ENCODE measurements at regions not wholly inside any gene's neighbourhood (a gene's known extent, or its start where the extent isn't known, plus 50 kb on each side); places are given as distances from the start of the nearest gene placed in this dataset.

DNA sequence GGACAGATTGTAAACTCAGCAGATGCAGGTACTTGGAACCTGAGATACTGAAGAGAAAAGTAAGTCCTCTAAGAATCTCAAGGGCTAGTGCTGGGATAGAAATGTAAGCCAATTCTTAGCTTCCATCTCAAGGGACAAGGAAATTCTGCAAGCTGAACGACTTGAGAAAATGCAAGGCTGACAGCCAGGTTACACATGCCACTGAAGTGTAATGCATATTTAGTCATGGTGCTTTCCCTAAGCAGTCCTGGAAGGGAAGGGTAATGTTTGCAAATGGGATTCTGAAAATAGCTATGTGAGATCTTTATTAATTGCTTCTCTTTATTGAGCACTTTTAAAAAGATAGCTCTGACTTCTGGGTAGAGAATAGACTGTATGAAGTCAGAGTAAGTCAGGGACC, 402.7 kb upstream of the SEL1L start:
- DNase-seq (ENCODE audit: low read depth), result no peak
- no peak overlapping the region for H3K4me3 ChIP-seq (ENCODE audit: low read depth, low read length)

DNA sequence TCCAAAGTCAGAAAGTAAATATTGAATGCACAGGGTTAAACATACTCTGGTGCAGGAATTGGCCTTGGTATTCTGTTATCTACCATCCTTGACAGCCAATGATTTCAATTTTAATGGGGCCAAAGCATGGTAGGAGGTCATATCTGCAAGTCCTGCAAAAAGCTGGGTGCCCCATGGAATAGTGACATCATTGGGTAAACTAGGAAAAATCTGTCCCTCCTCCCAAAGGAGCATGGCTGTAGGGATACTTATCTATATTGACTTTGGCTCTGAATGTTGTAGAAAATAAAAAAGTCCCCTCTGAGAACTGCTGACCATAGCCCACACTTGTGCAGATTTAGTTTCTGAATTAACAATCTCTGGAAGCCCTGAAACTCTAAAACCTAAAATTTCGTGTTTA, 403.2 kb upstream of the SEL1L start:
- H3K4me3 ChIP-seq (ENCODE audit: low read depth, low read length), result no peak overlapping the region
- DNase-seq (ENCODE audit: low read depth), result no peak

DNA sequence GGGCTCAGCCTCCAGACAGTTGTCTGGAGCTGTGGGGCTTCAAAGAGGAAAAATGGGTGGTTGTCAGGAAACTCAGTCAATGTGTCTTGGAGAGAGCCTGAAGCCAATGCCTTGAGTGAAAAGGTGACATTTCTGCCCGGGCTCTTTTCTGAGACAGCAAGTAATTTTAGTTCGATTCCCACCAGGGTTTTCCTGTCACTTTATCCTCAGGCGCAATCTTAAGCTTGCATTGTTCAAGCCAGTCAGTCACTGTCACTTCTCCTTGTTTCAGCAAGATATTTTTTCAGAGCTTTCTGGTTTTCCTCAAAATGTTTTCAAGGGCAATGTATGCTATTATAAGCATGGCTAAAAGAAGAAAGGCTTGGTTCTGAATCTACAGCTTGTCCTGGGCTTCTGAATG, 404.7 kb upstream of the SEL1L start:
- no peak overlapping the region for H3K4me3 ChIP-seq (ENCODE audit: low read depth, low read length)
- no peak for DNase-seq (ENCODE audit: low read depth)

DNA sequence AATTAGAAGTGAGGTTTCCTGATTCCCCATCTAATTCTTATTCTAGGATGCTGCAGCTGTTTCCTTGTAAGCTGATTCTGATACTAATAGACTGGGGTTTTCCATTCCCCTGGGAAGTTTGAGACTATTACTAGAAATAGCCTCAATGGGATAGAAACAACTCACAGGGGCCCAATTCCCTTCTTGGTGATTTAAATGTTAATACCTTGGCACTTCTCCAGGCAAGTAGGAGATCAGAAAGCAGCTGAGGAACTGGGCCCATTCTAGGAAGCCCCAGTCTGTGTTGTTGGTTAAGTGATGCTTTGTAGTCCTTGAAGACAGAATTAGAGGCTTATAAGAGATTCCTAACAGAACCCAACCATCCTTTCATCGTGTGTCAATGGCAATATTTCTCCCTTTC, 407.0 kb upstream of the SEL1L start:
- no peak overlapping the region for H3K4me3 ChIP-seq (ENCODE audit: low read depth, low read length)
- no peak for DNase-seq (ENCODE audit: low read depth)

DNA sequence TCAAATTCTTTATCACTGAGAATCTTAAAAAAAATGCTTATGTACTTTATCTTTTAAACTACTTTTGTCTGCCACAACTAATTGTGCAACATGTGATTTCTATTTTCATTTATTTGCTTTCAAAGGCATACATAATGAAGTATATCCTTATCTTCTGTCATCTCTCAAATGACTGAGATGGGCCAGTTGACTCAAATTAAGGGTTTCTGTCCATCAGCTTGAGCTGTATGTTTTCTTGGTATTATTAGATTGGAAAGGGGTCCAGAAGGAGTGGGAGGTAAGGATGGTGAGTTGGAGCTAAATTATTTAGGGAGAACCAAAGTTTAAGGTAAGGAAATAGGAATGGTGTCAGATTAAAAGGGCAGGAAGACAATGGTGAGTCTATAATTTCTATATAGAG, 408.4 kb upstream of the SEL1L start:
- H3K4me3 ChIP-seq (ENCODE audit: low read depth, low read length), result no peak overlapping the region
- no peak for DNase-seq (ENCODE audit: low read depth)

DNA sequence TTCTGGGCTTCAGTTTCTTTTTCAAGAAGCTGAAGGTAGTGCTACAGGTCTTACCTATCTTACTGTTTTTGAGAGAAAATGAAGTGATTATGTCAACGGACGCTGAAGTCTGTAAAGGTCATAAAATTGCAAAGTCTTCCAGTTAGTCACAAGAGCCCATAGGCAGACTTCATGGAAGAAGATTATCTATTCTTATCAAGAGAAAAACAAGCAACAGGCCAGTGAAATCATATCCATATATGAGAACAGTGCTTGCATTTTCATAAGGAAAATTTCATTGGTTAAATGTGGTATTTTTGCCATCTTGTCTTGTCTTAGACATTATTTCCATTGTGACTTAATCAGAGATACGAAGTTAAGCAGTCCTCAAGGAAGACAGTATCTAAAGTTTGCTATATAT, 412.7 kb upstream of the SEL1L start:
- no peak overlapping the region for H3K4me3 ChIP-seq (ENCODE audit: low read depth, low read length)
- DNase-seq (ENCODE audit: low read depth), result no peak

DNA sequence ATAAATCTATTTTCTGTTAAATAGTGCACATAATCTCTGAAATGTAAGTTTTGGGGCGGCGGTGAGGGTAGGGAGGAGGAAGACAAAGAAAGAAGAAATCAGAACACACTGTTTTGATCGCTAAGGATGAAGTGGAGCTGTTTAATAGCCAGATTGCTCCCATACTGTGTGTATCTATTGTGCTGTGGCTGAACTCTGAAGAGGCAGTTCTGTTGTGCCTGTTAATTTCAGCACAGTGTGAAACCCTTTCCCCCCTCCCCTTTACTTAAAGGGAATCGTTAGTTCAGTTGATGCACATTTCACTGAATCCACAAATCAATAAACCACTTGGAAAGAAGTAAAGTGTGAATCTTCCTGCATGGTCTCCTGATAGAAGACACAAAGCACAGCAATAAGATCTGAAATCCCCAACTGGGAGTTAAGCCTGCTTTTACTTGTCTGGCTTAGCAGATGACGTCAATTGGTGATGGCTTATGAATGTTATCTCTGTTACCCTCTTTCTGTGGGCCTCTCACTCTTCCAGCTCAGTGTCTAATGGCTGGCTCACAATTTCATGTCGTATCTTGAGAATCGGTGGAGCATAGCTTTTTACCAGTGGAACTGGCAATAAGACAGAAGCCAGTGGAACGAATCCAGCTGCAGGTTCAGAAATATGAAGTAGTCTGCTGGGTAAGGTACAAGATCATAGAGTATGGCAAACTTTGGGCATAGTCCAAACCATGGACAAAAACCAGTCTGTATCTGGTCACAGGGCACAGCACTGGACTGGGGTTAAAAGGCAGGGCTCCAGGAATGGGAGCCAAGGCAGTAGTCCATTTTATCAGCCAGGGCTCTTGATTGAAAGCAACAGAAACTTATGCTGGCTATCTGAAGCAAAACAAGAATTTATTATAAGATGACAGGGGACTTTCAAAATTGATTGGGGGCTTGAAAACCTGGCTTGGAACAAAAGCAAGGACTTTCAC, 413.5 kb upstream of the SEL1L start:
- DNase-seq (ENCODE audit: low read depth), result no peak
- no peak overlapping the region for H3K4me3 ChIP-seq (ENCODE audit: low read depth, low read length)

DNA sequence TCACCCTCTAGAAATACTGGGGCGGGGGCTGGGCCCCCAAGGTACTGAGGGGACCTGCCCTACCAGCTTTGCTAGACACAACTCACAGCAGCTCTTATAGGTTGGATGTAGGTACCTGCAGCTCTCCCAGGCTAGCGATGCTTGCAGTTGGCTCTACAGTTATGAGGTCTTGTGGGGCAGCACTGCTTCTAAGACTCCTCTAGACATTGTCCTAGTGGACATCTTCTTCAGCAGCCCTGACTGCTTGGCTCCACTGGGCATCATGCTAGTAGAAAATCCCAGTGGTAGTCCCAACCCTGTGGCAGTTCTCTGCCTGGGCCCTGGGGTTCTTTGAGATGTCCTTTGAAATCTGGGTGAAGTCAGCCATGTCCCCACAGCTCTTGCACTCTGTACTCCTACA, 419.3 kb upstream of the SEL1L start:
- DNase-seq (ENCODE audit: low read depth), result no peak
- no peak overlapping the region for H3K4me3 ChIP-seq (ENCODE audit: low read depth, low read length)

DNA sequence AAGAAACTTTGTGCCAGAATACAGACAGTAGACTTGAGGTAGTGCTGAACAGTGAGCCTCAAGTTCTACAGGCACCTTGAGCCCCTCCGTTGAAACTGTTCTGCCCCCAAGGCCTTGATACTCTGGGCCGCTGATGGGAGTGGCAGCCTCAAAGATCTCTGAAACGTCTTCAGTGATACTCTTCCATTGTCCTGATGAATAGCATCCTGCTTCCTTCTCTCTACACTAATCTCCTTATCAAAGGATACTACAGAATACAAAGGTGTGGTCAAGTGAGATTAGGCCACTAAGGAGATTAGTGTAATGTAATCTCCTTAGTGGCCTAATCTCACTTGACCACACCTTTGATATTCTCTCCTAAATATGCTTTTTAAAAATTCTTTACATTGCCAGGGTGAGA, 419.8 kb upstream of the SEL1L start:
- DNase-seq (ENCODE audit: low read depth), result no peak
- no peak overlapping the region for H3K4me3 ChIP-seq (ENCODE audit: low read depth, low read length)

DNA sequence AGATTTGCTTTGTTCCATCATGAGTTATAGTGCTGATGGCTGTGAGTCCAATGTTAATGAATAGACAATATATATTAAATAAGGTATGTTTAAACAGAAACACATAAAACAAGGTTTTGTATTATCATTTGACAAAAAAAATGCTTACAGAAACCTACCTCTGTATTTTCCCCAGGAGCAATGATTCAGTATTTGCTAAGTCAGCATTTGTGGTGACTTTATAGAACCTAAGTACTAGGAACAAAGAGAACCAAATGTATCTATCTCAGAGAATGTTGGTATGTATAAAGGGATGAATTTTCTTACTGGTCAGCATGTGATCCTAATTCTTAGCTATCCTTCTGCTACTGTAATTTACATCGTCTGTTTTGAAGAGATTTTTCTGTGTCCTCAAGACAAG, 421.5 kb upstream of the SEL1L start:
- DNase-seq (ENCODE audit: low read depth), result no peak
- H3K4me3 ChIP-seq (ENCODE audit: low read depth, low read length), result no peak overlapping the region

DNA sequence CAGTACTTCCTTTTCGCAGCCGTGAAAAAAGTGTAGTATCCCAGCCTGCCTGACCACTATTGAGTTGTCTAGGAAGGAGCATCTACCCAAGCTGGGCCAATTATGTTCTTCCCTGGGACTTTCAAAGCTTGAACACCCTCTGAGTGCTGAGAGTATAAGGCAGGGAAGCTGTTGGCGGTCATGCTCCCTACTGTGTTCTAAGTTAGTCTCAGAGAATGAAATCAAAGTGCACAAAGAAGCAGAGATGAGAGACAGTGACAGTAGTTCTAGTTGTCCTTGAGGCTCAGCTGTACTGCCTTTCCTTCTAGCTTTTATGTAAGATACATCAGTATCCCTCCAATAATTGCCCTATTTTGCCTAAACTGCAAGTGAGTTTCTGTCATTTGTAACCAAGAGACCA, 427.1 kb upstream of the SEL1L start:
- no peak overlapping the region for H3K4me3 ChIP-seq (ENCODE audit: low read depth, low read length)
- DNase-seq (ENCODE audit: low read depth), result no peak

DNA sequence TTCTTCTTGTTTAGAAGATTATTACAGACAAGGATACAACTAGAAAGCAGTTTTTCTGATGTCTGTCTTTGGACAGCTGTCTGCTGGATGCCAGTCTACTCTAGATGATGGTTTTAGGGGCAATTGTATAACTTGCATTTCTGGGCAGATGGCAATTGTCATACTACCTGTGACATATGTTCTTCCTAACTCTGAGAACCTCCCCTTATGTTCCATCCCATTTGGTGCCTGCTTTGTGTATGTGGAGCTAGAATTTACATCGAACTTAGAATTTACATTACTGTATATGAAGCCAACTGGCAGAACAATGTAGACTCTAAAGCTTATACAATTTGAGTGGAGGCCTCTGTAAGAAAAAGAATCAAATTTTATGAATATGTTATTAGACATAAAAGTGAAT, 430.2 kb upstream of the SEL1L start:
- no peak for DNase-seq (ENCODE audit: low read depth)
- H3K4me3 ChIP-seq (ENCODE audit: low read depth, low read length), result no peak overlapping the region

DNA sequence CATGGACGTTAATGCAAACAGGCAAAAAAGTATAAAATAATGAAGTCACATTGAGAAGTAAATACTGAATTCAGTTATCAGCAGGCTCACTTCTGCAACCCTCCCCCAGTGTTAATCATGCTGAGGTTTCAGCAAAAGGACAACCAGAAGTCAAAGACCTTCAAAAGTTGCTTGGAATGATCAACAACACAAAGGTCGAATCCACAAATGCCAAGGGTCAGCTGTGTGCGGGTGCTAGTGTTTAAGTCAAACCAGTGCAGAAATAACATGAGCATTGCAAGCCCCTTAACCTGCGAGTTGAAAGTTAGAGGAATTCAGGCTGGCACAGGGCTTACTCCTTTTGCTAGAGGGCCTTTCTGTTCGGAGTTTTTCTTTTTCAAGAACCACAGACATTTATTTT, 436.7 kb upstream of the SEL1L start:
- H3K4me3 ChIP-seq (ENCODE audit: low read depth, low read length), result no peak overlapping the region
- no peak for DNase-seq (ENCODE audit: low read depth)

DNA sequence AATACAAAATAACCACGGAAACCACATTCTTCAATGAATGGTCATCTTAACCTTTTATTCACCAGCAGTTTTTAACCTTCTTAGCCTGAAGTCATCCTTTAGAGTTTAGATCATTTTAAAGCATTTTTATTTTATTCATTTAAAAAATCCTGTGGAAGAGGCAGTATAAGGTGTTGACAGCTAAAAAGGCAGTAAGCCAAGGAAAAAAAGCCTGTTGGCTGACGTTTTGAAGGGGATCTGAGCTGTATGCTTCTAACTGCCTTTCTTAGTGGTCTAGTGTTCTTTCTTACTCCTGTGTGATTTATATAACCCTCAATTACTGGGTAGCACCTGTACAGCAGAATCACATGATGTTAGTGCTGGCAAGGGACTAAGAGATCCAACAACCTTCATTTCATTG, 438.3 kb upstream of the SEL1L start:
- no peak overlapping the region for H3K4me3 ChIP-seq (ENCODE audit: low read depth, low read length)
- DNase-seq (ENCODE audit: low read depth), result no peak

DNA sequence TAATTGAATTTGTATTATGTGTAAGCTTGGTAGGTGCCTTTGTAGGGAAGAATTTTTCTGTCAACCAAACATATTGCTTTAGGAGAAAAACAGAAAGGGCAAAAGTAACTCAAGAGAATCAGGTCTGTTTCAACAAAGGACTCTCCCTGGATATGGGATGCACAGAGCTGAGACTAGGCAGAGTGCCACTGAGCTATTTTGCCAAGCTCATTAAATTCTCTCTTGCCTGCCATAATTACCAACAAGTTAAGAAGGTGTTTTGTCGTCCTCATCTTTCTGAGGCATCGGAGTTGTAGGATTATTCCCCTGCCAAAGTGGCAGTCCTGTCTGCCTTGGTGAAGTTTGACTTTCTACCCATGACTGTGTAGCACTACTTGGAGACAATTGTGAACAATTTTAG, 438.9 kb upstream of the SEL1L start:
- no peak for DNase-seq (ENCODE audit: low read depth)

DNA sequence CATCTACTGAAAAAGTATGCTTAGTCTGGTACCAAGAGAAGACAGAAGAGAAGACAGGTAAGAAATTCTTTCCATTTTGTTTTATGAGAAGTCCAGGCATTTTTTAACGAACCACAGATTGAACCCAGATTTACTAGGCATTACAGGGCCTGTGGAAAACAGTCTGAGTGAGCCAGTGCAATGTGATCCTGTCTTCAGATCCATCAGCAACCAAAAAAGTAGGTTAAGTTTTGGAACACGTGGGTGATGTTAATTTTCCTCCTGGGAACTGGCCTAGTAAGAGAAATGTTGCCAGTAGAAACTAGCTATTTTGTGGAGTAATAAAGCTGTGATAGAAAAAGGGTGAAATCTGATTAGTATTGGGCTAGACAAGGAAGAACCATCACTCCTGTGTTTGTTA, 440.9 kb upstream of the SEL1L start:
- no peak for DNase-seq (ENCODE audit: low read depth)
- H3K4me3 ChIP-seq (ENCODE audit: low read depth, low read length), result no peak overlapping the region

More for the DNA sequence above, 438.9 kb upstream of the SEL1L start:
- H3K4me3 ChIP-seq (ENCODE audit: low read depth, low read length), result no peak overlapping the region

DNA sequence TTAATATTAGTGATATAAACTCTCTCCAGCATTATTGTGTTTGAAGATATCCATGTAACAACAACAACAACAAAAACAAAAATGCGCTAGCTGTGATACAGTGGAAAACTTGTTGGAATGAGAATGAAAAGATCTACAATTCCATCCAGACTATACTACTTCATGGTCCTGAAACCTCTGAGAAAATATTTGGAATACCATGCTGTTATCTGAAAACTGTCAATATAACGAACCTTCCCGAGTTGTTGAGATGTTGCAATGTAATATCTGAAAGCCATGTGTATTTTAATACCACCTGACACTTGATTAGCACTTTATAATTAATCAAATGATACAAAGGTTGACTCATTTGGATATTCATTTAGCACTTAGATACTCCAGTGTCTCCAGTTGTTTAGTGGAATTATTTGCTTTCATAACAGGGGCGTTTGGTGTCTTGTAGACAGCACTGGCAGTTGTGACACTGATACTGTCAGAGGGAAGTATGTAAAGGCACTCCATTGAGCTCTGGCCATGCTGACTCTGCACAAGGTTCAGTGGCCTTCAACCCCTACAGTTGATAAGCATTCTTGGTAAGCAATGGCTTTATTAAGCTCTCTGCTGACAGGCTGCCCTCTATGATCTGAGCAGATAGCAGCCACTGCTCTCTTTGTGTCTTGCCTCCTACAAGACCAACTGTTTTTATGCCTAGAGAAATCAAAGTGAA, 447.1 kb upstream of the SEL1L start:
- H3K4me3 ChIP-seq (ENCODE audit: low read depth, low read length), result no peak overlapping the region
- DNase-seq (ENCODE audit: low read depth), result no peak

DNA sequence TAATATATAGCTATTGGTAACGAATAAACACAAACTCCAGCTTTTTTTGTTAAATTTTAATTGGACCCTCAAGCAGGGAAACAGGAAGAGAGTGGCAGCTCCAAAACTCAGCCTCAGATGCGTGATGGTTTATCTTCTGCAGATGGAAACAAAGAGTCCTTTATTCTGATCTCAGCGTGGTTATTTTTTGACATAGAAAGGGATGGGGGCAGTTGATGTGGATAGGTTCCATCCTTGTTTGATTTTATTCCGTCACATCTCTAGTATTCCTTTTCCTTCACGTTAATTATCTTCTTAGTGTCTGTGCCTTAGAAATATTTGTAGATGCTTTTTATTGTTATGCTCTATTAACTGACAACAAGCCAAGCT, 447.6 kb upstream of the SEL1L start:
- H3K4me3 ChIP-seq (ENCODE audit: low read depth, low read length), result no peak overlapping the region
- no peak for DNase-seq (ENCODE audit: low read depth)

DNA sequence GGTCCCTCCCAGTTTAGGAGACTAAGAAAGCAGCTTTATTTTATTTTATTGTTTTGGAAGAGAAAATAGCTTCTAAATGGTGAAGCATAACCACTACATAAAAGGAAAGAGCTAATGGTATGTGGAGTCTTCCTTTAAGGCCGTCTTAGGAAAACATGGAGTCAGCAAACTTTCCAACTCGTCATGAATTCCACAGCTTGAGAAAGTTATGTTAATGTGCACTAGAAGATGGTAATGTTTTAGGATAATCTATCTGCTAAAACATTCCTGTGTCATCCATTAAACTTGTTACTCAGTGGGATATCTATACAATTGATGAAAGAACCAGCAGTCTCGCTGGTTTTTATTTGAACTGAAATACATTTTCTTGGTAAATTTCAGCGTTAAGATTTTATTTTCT, 448.4 kb upstream of the SEL1L start:
- no peak for DNase-seq (ENCODE audit: low read depth)
- H3K4me3 ChIP-seq (ENCODE audit: low read depth, low read length), result no peak overlapping the region

DNA sequence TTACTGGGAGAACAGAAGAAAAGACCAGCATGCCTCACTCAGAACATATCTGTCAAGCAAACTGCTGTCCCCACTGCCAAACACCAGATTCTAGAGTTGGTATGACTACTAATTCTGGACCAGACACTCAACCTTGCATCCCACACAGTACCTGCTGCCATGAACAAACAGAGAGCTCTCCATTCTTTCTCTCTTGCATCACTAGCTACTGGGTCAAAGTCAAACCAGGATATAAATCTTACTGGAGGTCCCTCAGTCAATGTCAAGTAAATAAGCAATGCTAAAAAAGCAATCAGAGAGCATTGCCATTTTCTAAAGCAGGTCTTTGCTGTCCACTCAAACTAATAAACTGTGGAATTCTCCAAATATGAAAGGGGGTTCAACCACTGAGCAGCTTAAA, 452.4 kb upstream of the SEL1L start:
- no peak for DNase-seq (ENCODE audit: low read depth)

DNA sequence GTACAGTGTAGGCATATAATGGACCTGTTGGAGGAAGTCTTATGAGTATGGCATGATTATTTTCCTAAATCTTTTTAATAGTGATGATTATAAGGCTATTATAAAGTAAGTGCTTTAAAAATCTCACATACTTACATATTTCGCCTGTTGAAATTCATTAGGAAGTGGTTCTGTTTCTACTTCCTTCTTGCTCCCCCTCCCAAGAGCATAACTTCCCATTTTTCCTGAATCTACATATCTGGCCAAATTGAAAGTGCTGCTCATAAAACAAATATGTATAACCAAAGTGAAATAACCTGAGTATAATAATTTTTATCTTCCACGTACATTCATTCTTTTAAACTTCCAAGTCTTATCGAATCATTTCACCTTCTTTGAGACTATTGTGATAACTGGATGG, 455.6 kb upstream of the SEL1L start:
- no peak for DNase-seq (ENCODE audit: low read depth)
- no peak overlapping the region for H3K4me3 ChIP-seq (ENCODE audit: low read depth, low read length)

More for the DNA sequence above, 452.4 kb upstream of the SEL1L start:
- H3K4me3 ChIP-seq (ENCODE audit: low read depth, low read length), result no peak overlapping the region

All from skeletal muscle cell (primary cell).